Endothelial cell (in vitro differentiated cells): ENCODE measurements at regions not wholly inside any gene's neighbourhood (a gene's known extent, or its start where the extent isn't known, plus 50 kb on each side); places are given as distances from the start of the nearest gene placed in this dataset.

Experiments used
- DNase-seq: peaks from one replicate; pipeline ENCODE4 v3.0.0; 2021; ENCODE audit warnings: low spot score
- H3K27ac Mint-ChIP-seq: one replicate; pipeline ENCODE4 v1.8.0; 2021; ENCODE audit warnings: mixed read lengths, inconsistent platforms; ENCODE audit not compliant: unreplicated experiment
- H3K27me3 Mint-ChIP-seq: one replicate; pipeline ENCODE4 v1.8.0; 2021; ENCODE audit warnings: mild to moderate bottlenecking, moderate library complexity, mixed read lengths, inconsistent platforms; ENCODE audit not compliant: unreplicated experiment
- H3K36me3 Mint-ChIP-seq: one replicate; pipeline ENCODE4 v1.8.0; 2021; ENCODE audit warnings: mild to moderate bottlenecking, low read depth, mixed read lengths, inconsistent platforms; ENCODE audit not compliant: unreplicated experiment
- H3K4me1 Mint-ChIP-seq: one replicate; pipeline ENCODE4 v1.8.0; 2021; ENCODE audit warnings: mild to moderate bottlenecking, mixed read lengths, inconsistent platforms; ENCODE audit not compliant: unreplicated experiment
- H3K4me3 Mint-ChIP-seq: one replicate; pipeline ENCODE4 v1.8.0; 2021; ENCODE audit warnings: mild to moderate bottlenecking, mixed read lengths, inconsistent platforms; ENCODE audit not compliant: unreplicated experiment
- H3K9me3 Mint-ChIP-seq: one replicate; pipeline ENCODE4 v1.8.0; 2021; ENCODE audit warnings: mixed read lengths, inconsistent platforms; ENCODE audit not compliant: unreplicated experiment
- CTCF ChIP-seq: fragments of 200-600 bp; sonication (generic); IDR thresholded peaks from one replicate; pipeline ENCODE4 v1.5.0; 2021; ENCODE audit warnings: antibody characterized with exemption; ENCODE audit not compliant: unreplicated experiment

GRCh38 chr14:83863042-83863774 is 1666.7 kb upstream of the FLRT2 start:
- no peaks in the 10 kb centered on the region for H3K4me1 Mint-ChIP-seq
- no peak overlapping the region for H3K4me3 Mint-ChIP-seq
- TF ChIP-seq CTCF = no peak
- no peak overlapping the region for H3K27ac Mint-ChIP-seq
- no peak for DNase-seq
- H3K36me3 Mint-ChIP-seq = no peaks in the 10 kb centered on the region
- no peaks in the 10 kb centered on the region for H3K27me3 Mint-ChIP-seq
- H3K9me3 Mint-ChIP-seq = no peaks in the 10 kb centered on the region

GRCh38 chr14:83864106-83864505 is 1665.8 kb upstream of the FLRT2 start:
- TF ChIP-seq CTCF = no peak
- H3K36me3 Mint-ChIP-seq = no peaks in the 10 kb centered on the region
- H3K27ac Mint-ChIP-seq = no peak overlapping the region
- H3K4me3 Mint-ChIP-seq = no peak overlapping the region
- H3K4me1 Mint-ChIP-seq = no peaks in the 10 kb centered on the region
- DNase-seq = no peak
- no peaks in the 10 kb centered on the region for H3K9me3 Mint-ChIP-seq
- H3K27me3 Mint-ChIP-seq = no peaks in the 10 kb centered on the region

GRCh38 chr14:83867566-83868225 is 1662.2 kb upstream of the FLRT2 start:
- no peak overlapping the region for H3K27ac Mint-ChIP-seq
- no peaks in the 10 kb centered on the region for H3K9me3 Mint-ChIP-seq
- no peaks in the 10 kb centered on the region for H3K27me3 Mint-ChIP-seq
- no peak for TF ChIP-seq CTCF
- H3K36me3 Mint-ChIP-seq = no peaks in the 10 kb centered on the region
- DNase-seq = no peak
- H3K4me3 Mint-ChIP-seq = no peak overlapping the region
- no peaks in the 10 kb centered on the region for H3K4me1 Mint-ChIP-seq

GRCh38 chr14:83870546-83871270 is 1659.2 kb upstream of the FLRT2 start:
- Mint-ChIP-seq H3K9me3 (no peaks in the 10 kb centered on the region), H3K36me3 (no peaks in the 10 kb centered on the region), H3K27me3 (no peaks in the 10 kb centered on the region), H3K4me1 (no peaks in the 10 kb centered on the region), H3K27ac (no peak overlapping the region), H3K4me3 (no peak overlapping the region)
- DNase-seq = no peak
- TF ChIP-seq CTCF = no peak

GRCh38 chr14:83873669-83874068 is 1656.3 kb upstream of the FLRT2 start:
- Mint-ChIP-seq H3K4me1 (no peaks in the 10 kb centered on the region), H3K27ac (no peak overlapping the region)

More at GRCh38 chr14:83873669-83874068, 1656.3 kb upstream of the FLRT2 start:
- no peak for TF ChIP-seq CTCF
- Mint-ChIP-seq H3K4me3 (no peak overlapping the region), H3K36me3 (no peaks in the 10 kb centered on the region), H3K9me3 (no peaks in the 10 kb centered on the region), H3K27me3 (no peaks in the 10 kb centered on the region)
- no peak for DNase-seq
